SK-MEL-5 (cell line): ENCODE measurements at regions not wholly inside any gene's neighbourhood (a gene's known extent, or its start where the extent isn't known, plus 50 kb on each side); places are given as distances from the start of the nearest gene placed in this dataset.
"Not testable (repeated sequence)": the region's sequence is repeated elsewhere in the genome, so short reads cannot be mapped to it uniquely, and the experiment has no call there.

ENCODE experiments used
- DNase-seq: peaks from one replicate; pipeline ENCODE4 v3.0.0-alpha.2; 2016; ENCODE audit warnings: low read depth, low spot score
- in situ Hi-C: cut with HindIII; loops from 2 replicates; pipeline ENCODE4 v1.10.0; 2016; ENCODE audit warnings: low sequenced_read_pairs, high pct_unique_total_duplicates, low pct_unique_long_range_greater_than_20kb

DNA sequence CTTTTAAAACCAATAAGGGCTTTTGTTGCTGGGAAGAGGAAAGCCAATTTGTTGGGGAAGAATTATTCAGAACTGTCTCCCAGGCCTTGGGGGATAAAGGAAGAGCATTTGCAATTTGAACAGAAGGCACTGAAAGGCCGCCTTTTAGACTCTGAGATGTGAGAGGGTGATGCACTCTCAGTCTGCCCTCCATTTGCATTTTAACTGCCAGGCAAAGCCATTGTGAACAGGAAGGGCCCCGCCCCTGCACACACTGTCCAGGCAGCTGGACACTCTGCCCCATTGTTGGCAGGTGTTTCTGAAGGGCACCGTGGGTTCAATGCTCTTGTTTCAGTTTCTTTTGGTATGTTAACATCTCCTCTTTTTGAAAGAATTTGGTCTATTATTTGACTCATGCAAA lies 169.5 kb upstream of the COPS8 start:
- DNase-seq, result no peak
- in situ Hi-C loops, result no loop called here

GRCh38 chr2:236916651-236917050 lies 169.0 kb upstream of the COPS8 start:
- DNase-seq, result no peak
- in situ Hi-C loops, result no loop called here

- in situ Hi-C loops, result no loop called here
- no peak for DNase-seq
Measured at GRCh38 chr2:236917164-236917563, 168.5 kb upstream of the COPS8 start.

DNA sequence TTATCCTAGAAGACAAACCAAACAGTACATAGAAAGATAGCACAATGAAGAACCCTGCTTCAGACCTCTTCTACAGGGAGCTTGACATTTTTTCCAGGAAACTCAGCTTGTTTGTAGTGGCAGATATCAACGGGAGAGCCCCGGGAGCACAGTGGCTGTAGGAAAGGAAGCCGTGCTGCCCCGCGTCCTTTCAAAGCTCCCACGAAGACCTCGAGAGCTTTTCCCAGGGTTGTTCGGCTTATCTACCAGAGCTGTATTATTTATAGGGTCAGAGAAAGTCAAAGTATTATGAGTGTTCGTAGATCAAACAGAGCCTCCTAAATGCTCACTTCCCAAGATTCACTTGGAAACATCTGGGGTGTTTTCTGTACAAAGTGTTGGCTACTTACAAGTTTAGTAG lies 167.1 kb upstream of the COPS8 start:
- no peak for DNase-seq
- in situ Hi-C loops, result no loop called here

DNA sequence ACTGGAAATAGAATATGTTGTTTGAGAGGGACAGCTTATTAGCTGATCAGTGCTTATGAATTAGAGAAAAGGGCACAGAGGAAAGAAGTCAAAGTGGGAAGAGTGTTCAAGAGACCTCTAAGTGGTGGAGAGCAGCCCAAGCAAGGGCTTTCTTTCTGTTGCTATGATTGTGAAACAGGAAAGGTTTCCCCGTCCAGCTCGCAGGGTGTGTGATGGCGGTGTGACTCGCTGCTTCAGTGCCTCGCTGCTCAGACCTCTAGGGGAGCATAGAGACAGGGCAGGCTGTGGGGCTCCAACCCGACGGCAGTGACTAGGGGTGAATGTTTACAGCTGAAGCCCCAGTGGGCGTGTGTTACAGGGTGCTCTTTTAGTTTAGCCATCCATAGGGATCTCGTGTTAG lies 166.5 kb upstream of the COPS8 start:
- DNase-seq, result no peak
- in situ Hi-C loops, result no loop called here

GRCh38 chr2:236919801-236920379 lies 165.8 kb upstream of the COPS8 start:
- DNase-seq, in situ Hi-C loops: not testable (repeated sequence)

DNA sequence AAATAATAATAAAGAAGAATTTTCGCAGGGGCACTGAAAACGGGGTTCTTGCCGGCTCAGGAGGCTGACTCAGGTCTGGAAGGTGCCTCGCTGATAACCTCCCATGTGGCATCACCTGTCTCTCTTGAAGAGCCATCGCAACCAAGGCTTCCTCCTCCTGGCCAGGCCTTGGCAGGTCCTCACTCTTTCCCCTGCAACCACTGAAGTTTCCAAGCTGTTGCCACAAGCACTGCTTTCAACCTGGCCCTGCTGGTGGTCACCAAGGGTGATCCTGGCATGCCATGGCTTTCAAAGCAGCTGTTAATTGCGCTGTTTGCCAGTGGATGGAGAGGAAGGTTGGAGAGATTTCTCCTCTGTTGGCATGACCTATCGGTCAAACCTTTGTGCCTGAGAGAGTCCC lies 163.6 kb upstream of the COPS8 start:
- in situ Hi-C loops, result no loop called here
- no peak for DNase-seq

DNA sequence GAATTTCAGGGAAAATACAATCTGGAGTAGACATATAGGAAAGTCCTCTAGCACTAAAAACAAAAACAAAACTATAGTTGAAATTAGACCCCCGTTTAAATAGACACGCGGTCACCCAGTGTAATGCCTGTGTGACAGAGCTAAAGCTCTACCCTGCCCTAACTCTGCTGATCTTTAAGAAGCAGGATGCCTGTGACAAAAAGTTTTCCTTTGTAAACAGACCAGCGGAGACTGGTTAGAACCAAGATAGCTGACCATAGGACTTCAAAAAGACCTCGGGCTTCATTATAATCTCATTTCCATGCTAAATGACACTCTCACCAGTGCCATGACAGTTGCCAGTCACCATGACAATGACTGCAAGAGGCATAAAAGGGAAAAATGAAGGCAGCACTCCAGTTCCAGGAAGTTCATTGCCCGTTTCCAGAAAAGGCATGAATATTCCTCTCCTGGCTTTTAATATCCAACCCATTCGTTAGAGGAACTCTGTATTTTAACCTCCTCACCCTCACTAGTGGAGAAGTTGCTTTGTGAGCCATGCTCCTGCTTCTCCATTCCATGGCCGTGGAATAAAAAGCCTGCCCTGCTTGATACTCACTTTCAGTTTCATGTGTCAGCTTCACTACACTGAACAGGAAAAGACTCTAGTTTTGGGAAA lies 157.2 kb upstream of the COPS8 start:
- DNase-seq, result no peak
- in situ Hi-C loops, result no loop called here

DNA sequence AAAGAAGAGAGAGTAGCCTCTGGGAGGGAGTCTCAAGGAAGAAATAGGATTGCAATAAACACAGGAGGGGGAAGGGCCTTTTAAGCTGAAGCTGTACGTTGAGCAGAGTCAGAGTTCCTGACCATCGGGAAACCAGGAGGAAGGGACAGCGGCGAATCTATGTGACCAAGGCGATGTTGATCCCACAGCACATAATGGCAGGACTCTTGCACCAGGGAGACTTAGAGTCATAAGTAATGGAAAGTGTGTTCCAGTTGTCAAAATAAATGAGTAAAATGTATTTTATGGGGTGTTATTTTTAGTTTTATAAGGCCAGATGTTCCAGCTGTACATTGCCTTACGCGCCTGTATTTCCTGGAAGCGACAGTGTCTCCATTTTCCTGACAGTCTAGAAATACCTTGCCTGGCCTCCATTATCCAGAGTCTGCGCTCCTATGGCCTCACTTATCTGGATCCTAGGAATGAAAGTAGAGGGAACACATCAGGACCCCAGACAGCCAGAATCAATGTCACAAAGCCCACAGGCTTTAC lies 152.8 kb upstream of the COPS8 start:
- in situ Hi-C loops, result no loop called here
- DNase-seq, result no peak

- in situ Hi-C loops, result no loop called here
- DNase-seq, result no peak
Measured at GRCh38 chr2:236934166-236934565, 151.5 kb upstream of the COPS8 start.

- DNase-seq, result no peak
- in situ Hi-C loops, result no loop called here
Measured at GRCh38 chr2:236934656-236935055, 151.0 kb upstream of the COPS8 start.

GRCh38 chr2:236935083-236935482 lies 150.6 kb upstream of the COPS8 start:
- no peak for DNase-seq
- in situ Hi-C loops, result no loop called here

GRCh38 chr2:236935631-236936445 lies 149.9 kb upstream of the COPS8 start:
- no peak for DNase-seq
- in situ Hi-C loops, result no loop called here

DNA sequence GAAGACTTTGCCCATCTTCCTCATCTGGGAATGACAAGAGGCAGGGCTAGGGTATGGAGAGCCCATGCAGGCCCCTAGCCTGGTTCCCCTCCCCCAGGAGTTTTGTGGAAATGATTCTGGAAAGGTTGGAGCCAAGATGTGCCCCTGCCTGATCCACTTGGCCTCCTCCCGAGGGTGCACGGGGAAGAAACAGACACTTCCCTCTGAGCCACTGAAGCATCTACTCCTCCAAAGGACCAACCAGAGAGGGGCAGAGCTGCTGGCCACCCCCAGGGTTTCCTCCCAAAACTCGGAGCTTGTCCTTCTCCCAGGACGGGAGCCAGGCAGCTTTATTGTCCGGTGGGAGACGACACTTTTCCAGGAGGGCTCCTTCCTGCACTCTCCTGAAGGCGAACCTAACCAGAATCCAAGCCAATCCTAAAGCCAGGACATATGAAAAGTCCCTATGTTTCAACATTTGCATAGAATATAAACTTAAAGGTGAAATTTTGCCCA lies 149.2 kb upstream of the COPS8 start:
- in situ Hi-C loops, result no loop called here
- no peak for DNase-seq

DNA sequence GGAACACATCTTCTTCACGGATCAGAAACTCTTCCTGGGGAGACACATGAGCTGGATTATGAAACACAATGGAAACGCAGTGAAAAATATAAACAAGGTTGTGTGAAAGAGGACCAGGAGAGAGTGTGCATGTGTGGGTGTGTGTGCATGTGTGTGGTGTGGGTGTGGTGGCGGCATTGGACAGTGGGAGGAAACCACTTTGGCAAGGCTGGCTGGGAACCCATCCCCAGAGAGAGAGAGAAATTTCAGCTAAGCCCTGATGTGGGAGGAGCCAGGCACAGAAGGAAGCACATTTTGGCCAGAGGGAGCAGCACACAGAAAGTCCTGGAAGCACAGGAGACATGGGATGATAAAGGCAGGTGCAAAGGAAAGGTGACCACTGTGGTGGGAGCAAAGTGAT lies 147.6 kb upstream of the COPS8 start:
- DNase-seq, result no peak
- in situ Hi-C loops, result no loop called here

DNA sequence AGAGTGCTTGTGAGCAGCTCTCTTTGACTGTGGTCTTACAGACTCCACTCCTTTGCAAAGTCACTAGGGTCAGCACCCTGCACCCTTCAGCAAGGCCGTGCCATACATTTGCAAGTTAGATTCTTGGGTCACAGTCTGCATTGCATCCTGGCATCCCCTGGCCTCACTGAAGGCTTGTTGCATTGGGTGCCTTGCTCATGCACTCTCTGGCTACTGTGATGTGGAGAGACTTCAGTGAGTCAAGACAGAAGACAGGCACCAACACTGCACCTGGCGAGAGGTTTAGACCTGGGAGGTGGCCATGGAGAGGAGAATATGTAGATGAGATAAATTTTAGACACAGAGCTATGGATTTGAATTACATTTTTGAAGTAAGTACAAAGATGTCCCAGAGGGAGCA lies 146.4 kb upstream of the COPS8 start:
- no peak for DNase-seq
- in situ Hi-C loops, result no loop called here

GRCh38 chr2:236939721-236940231 lies 145.9 kb upstream of the COPS8 start:
- DNase-seq, result no peak
- in situ Hi-C loops, result no loop called here

DNA sequence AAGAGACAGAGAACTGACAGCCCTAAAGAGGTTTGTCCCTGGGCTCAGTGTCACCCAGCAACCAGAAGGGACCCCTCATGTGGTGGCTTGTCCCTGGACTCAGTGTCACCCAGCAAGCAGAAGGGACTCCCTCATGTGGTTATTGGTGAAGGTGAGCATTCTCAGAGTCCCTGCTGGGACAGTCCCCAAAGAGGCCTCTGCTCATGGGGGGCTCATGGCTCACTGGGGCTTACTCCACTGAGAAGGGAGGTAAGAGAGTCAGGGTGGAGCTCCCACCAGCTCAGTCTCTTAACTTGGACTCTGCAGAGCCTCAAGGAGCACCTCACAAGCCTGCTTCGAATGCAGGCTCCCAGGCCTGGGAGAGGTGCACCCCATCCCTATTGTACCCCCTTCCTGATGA lies 145.2 kb upstream of the COPS8 start:
- DNase-seq, result no peak
- in situ Hi-C loops, result no loop called here
